NB4 (cell line): ENCODE measurements at regions not wholly inside any gene's neighbourhood (a gene's known extent, or its start where the extent isn't known, plus 50 kb on each side); places are given as distances from the start of the nearest gene placed in this dataset.

Experiments
- POLR2A ChIP-seq: IDR thresholded peaks from 2 replicates; pipeline ENCODE4 v1.6.1; 2011; ENCODE audit warnings: mild to moderate bottlenecking; ENCODE audit not compliant: insufficient read length; ENCODE audit errors: extremely low read depth
- TF ChIP-seq, protein P1 (sequence below): IDR thresholded peaks from one replicate; pipeline ENCODE4 v1.5.1; 2012; ENCODE audit warnings: low read depth, low read length

DNA sequence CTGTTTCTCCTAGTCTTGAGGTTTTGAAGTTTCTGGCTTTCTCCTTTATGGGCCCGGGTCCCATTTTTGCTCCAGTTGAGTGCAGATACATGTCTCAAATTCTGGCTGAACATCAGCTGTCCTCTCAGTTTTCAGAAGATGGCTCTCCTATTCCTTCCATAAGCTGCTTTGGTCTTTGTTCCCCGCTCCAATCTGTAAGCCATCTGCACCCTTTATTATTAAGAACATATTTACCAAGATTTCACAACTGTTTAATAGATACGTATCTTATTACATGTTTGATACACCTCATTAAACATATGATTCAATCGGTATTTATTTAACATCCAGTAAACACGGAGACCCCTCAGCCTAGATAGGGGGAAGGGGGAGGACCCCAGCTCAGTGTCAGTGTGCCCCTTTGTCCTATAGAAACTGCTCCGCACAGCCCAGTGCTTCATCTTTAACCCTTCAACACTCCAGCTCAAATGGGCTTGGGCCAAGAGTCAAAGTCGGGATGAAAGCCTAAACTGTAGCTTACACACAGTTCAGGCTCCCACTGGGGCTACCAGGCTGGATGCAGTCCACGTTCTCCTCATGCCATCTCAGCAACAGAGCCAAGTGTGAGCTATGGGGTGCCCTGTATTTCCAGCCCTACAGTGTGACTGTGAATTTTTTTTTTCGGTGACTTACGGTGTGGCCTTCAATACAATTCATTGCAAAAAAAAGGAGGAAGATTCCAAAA is 166.0 kb upstream of the ZFHX3 start:
- TF ChIP-seq, protein P1, sequence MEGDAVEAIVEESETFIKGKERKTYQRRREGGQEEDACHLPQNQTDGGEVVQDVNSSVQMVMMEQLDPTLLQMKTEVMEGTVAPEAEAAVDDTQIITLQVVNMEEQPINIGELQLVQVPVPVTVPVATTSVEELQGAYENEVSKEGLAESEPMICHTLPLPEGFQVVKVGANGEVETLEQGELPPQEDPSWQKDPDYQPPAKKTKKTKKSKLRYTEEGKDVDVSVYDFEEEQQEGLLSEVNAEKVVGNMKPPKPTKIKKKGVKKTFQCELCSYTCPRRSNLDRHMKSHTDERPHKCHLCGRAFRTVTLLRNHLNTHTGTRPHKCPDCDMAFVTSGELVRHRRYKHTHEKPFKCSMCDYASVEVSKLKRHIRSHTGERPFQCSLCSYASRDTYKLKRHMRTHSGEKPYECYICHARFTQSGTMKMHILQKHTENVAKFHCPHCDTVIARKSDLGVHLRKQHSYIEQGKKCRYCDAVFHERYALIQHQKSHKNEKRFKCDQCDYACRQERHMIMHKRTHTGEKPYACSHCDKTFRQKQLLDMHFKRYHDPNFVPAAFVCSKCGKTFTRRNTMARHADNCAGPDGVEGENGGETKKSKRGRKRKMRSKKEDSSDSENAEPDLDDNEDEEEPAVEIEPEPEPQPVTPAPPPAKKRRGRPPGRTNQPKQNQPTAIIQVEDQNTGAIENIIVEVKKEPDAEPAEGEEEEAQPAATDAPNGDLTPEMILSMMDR, result no peak
- no peak for TF ChIP-seq POLR2A
